Hepatocyte (in vitro differentiated cells): ENCODE measurements at regions not wholly inside any gene's neighbourhood (a gene's known extent, or its start where the extent isn't known, plus 50 kb on each side); places are given as distances from the start of the nearest gene placed in this dataset.

Experiments
- CTCF ChIP-seq: fragments of 200-600 bp; sonication (generic); IDR thresholded peaks from 2 replicates; pipeline ENCODE4 v1.5.1; 2016; ENCODE audit warnings: antibody characterized with exemption, mild to moderate bottlenecking; ENCODE audit not compliant: poor library complexity
- EZH2 ChIP-seq: fragments of 200-600 bp; sonication (generic); IDR thresholded peaks from 2 replicates; pipeline ENCODE4 v1.6.1; 2016; ENCODE audit warnings: antibody characterized with exemption, mild to moderate bottlenecking, borderline replicate concordance
- EZH2phosphoT487 ChIP-seq: fragments of 200-600 bp; sonication (generic); IDR thresholded peaks from one replicate; pipeline ENCODE4 v1.6.1; 2018; ENCODE audit warnings: antibody characterized with exemption, mild to moderate bottlenecking, low read depth, moderate library complexity; ENCODE audit not compliant: unreplicated experiment, severe bottlenecking

GRCh38 chr5:126096442-126097006, 326.7 kb upstream of the GRAMD2B start:
- TF ChIP-seq CTCF: no peak
- TF ChIP-seq EZH2: no peak
- TF ChIP-seq EZH2phosphoT487: no peak
